Head of caudate nucleus (tissue), 42 donors: ENCODE measurements at regions not wholly inside any gene's neighbourhood (a gene's known extent, or its start where the extent isn't known, plus 50 kb on each side); places are given as distances from the start of the nearest gene placed in this dataset.
A peak's percentile ranks its signal among the peaks of the same experiment; 100 is the strongest.

Experiments used
- DNase-seq, 42 donors: peaks; one replicate each; pipeline versions ENCODE4 v3.0.0 to v3.0.0-alpha.2; 2020 to 2021; ENCODE audit warnings: mixed read lengths in 7 of 42
- intact Hi-C: fragments of 100-400 bp; cut with DNase I; formaldehyde crosslinking; loops from one replicate; pipeline ENCODE4 v1.15.0; 2022

DNA sequence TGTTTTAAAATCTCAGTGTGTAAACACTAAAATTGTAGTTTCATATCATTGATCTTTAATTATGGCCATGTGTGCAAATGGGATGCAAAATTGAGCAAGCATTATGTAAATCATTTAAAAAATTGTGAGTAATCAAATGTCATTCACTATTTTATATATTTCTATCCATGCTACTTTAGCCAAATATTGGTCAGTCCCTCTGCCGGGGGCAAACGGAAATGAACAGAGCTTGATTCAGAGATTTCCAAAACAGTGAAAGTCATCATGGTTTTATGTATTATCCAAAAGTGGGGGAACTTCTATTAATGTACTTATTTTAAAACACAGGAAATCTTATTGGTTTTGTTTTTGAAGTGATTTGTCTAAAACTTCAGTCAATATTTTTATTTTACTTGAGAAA lies 219.1 kb downstream of the IRS2 start:
- intact Hi-C loops, result no loop called here

DNA sequence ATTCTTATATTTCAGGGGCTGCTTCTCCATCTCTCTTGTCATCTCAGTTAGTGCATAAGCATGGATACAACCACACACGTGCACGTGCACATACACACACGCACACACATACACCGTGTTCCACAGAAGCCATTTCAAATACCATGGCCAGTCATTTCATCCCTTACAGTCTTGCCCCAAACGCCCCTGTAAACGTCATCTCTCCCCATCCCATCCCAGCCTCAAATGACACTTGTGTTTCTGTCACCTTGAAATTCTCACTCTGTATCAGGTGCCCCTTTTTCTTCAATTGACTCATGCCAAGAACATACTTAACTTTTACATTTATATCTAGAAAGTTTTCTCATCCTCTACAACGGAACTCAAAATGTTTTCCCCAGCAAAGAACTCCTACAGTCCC lies 220.5 kb downstream of the IRS2 start:
- intact Hi-C loops, result no loop called here
- DNase-seq, result no peak

More for the DNA sequence above, 219.1 kb downstream of the IRS2 start:
- no peak for DNase-seq

DNA sequence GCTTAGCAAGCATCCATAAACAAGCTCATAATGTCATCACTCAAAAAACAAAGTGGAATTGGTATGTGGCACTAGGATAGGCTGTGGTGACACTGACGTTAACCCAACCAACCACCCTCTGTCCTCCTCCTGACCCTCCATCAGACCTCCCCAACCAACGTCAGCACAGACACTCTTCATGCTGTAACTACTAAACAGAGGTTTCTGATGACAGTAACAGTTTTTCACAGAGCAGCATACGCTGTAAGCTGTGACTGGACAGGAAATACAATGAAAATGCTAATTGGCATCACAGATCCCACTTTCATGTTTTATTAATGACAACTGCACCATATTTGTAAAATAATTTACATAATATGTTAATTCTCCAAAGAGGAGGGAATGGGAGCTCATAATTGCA lies 238.0 kb downstream of the IRS2 start:
- DNase-seq, result no peak
- intact Hi-C loops, result no loop called here

DNA sequence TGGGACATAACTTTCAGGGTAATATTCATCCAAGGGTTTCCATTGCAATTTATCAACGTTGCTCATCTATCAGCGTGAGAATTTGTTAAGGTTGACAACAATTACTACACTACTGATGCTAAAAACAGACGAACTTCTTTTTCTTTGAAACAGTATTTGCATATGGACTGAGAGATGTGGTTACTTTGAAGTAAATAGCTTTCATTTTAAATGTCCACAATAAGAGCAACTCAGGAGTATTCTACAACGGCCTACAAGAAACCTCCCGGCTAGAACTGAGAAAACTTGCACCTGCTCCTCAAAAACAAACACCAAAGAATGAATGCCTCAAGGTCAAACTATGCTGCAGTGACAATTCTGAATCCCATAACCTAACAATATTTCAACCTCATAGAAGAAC lies 238.4 kb downstream of the IRS2 start:
- no peak for DNase-seq
- intact Hi-C loops, result no loop called here

DNA sequence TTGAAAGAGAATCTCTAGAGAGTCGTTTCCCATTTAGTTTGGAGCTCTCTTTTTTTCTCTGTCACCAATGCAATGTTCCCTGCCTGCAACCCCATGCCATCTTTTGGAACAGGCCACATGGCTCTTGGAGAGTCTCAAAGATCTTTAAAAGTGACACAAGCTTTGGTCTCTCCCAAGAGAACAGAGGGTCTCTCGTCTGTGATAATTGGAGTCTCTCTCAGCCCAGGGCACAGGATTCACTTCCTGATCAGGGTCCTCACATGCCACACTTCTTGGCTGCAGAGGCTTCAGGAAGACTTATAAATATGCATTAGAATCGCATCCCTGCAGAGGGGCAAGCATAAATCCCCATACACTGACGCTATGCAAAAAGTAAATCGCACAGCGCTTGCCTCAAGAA lies 240.5 kb downstream of the IRS2 start:
- DNase-seq, result no peak
- intact Hi-C loops, result no loop called here

DNA sequence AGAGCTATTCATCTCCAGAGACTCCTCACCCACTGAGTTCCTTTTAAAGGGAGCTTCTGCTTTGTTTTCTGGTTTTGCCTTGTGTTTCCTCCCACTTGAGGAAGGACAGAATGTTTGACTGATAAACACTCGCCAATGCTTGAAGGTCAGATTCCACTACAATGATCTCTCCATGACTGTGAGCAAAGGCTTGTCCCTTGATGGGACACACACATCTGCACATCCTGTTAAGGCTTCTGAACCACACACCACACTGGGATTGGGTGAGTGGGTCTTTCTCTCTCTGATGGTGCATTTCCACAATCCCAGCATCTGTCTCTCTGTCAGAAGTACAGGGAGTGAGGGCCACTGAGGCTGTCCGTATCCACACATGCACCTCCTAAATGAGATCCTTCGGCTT lies 245.3 kb downstream of the IRS2 start:
- intact Hi-C loops, result no loop called here
- no peak for DNase-seq

DNA sequence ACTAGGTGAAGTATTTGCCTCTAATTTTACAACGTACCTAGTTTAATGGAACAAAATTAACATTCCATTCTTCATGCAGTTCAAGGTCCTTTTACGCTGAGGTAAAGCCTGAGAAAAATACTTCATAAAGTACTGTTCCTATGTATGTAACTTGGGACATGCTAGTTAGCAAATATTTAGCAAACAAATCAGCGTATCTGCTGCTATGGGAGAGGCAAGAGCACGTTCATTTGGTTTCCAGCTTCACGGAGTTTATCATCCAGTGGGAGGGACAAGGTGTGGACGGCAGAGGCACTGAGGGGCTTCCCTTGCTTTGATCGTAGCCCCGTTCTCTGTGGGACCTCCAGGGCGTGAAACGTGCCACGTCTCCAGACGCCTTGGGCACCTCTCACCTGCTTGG lies 248.8 kb downstream of the IRS2 start:
- intact Hi-C loops, result no loop called here
- no peak for DNase-seq

DNA sequence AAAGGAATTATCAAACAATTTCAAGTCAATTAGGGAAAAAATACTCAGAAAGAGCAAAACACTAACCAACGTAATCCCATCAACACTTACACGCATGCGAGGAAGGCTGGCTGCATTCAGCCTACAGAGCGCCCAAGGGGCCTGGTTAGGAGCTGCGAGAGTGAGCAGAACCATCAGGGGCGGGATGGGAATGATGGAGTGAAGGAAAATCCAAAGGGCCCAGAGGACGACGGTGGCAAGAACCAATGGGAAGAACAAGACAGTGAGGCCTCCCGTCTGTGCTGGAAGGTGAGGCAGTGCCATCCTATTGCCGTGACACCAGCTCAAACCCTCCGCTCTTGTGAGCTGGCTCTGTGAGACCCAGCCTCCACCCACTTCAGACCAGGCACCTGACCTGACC lies 253.0 kb downstream of the IRS2 start:
- DNase-seq, result no peak
- intact Hi-C loops, result no loop called here

DNA sequence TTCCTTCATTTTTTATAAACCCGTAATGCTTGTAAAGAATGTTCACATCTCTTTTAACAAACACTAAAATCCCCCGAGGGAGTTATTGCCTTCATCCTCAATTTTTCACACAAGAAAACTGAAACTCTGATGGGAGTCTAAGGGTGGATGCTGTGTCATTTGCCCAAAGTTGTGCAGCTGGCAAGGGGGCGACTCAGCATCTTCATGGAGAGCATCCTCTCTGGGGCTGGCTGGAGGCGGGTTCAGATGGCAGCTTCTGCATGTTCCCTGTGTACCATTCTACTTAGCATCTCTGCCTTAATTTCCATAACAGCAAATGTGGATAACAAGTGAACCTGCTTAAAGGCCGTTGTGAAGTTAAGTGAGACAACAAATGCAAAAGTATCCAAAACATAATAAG lies 256.4 kb downstream of the IRS2 start:
- intact Hi-C loops, result no loop called here
- DNase-seq, result no peak

DNA sequence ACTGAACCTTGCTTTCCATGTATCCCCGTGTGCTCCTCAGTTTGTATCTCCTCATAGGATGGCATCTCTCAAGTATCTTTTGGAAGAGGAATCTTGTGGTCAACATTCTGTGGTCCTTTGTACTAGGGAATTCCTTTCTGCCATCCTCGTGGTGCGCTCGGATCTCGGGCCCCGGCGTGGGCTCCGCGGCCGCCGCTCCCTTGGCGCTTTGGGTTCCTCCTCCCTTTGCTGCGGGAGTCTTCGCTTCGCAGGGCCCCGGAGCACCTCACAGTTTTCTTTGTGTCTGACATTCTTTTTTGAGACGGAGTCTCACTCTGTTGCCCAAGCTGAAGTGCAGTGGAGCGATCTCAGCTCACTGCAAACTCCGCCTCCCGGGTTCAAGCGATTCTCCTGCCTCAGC lies 264.7 kb downstream of the IRS2 start:
- intact Hi-C loops, result no loop called here
- no peak for DNase-seq

DNA sequence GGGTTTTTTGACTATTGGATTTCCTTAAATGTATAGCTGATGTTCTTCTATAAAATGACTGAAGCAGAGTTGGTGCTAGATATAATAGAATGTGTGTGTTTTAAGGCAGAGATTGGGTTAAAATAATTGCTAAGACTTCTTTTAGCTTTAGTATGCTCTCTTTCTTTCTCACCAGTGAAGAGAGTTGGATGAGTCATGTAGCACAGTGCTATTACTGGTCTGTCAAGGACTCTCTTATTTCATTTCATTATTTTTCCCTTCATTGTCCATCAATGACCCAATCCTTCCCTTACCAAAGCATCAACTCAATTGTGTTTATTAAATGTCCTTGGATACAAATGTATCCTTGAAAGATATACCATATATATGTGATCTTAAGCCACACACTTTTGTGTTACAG lies 268.9 kb downstream of the IRS2 start:
- no peak for DNase-seq
- intact Hi-C loops, result no loop called here

DNA sequence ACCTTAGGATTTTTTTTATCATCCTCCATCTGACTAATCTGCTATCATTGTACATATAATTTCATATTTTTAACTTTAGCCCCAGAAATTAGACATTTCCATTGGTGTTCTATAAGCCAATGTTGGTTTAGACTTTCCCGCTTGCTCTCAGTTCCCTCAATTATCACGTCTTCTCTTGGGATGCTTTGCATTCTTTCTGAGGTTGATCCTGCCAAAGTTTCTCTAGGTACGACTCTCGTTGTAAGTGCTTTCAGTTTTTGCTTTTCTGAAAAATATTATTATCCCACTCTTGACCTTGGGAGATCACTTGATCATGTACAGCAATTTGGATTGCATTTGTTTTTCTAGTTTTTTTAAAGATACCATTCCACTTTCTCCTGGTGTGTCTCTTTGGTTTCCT lies 270.2 kb downstream of the IRS2 start:
- no peak for DNase-seq
- intact Hi-C loops, result no loop called here

DNA sequence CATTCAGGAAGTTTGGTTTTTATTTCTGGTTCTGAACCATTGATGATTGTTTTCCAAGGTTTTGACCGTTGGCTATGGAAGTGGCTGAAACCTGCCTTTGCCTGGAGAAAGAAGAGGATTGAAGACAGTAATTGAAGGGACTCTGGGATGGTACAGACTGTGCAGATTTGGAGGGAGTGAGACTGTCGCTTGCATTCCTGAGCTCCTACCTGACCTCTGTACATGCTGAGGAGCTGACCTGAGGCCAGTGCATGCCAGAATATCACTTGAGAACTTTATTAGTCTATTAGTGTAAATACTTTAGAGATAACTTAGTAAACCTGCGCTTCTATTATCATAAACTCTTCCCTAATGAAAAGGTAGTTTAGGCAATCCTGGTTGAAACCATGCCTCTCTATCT lies 276.4 kb downstream of the IRS2 start:
- intact Hi-C loops, result no loop called here
- no peak for DNase-seq

DNA sequence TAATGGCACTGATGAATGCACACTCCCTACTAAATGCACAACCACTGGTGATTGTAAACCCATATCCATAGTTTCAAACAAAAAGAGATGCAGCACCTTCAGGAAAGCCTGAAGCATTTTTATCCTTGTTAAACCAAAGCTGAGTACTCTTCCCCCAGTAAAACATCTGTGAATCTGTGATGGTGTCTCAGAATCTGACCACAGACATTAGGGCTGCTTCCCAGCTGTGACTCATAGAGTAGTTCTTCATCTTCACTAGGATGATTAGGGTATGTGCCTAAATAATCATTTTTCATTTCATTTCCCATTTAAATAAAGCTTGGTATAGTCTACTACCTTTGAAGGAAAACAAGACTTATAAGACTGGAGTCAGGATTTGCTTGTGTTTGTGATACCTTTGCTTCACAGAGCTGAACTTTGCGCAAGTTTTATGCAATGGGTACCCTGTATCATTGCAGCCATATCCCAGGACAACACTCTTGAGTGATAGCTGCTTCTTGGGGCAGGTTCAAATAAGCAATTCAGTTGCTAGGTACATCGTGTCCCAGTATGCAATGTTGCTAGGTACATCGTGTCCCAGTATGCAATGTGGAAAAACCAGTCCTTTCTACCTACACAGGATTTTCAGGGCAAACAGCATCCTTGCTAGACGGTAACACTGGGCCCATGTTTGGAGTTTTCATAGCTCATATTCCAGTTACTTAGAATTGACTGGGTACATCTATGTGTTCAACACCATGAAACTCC lies 277.1 kb downstream of the IRS2 start:
- intact Hi-C loops, result no loop called here
- no peak for DNase-seq

DNA sequence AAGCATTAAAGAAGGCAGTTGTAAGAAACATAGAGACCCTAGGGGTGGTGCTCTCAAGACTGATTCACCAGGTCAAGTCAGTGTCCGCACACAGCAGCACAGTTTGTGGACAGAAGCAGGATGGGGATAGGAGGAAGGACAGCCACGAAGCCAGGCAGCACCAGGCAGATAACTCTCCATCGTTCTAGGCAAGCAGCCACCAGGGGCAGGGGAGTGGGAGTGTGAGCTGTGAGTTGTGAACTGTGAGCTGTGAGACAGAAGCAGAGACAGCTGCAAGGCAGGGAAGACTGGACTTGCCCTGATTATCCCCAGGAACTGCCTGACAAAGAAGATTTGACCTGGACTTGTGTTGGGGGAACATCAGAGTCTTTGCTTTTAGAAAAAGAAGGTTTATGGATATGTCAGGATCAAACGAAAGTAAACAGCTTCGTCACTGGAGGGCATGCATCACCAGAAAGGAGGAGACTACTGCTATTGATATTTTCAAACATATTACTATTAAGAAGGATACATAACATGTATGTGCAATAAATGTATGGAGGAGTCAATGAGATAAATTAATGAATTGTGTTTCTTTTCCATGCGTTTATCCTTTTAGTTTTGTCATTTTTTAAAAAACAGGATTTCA lies 286.1 kb downstream of the IRS2 start:
- peak in 3 of 42 donors; percentile 13 to 43 (median 22) for DNase-seq
- intact Hi-C loops, result no loop called here

DNA sequence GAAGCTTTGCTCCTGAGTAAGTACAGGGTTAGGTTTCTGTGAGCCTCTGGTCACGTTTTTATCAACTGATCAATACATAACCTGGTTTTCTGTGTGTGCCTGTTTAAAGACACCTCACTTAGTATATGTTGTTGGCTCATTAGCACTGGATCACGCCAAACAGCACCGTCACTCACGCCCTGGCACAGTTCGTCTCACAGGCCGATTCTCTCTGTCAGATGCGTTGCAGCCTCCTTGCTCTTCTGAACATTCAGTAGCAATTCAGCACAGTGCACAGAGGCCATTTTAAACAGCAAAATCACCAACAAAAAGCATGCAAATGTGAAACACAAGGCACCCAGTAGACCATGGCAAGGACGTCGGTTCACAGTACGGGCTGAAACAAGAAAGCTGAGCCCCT lies 288.5 kb downstream of the IRS2 start:
- no peak for DNase-seq
- intact Hi-C loops, result no loop called here

DNA sequence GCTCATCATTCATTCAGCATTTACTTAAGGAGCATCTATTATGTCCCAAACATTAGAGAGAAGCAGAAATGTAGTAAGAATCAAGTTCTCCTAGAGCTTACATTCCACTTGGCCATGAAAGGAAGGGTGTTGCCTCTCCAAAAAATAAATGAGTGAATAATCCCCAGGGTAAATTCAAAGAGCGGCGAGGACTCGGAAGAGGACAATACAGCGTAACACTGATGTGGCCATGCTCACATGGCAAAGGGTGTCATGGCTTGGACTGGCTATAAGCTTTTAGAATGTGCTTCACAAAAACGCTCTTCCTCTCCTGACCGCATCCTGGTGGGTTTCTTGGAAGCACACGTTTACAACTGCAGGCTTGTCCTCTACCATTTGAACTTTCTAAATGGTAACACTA lies 290.2 kb downstream of the IRS2 start:
- intact Hi-C loops, result no loop called here
- DNase-seq, result no peak

DNA sequence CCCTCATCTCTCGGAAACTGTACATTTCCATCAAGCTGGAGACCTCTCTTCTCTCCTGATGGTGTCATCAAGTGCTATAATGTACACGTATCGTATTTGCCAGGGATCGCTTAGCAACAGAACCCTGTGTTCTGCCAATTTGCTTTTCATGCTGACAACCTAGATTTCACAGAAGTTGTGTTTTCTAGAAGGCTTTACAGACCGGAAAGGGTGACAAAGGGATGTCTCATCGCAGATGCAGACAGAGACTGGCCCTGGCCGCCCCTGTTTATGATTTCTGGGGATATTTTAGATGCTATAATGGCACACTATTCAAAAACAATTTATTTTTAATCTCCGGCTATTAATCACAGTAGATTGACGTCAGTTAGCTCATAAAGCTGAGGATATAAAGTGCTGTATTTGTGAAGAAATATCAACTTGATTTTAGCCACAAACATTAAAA lies 291.4 kb downstream of the IRS2 start:
- DNase-seq, result peak in 14 of 42 donors; percentile 3 to 52 (median 20)
- intact Hi-C loops, result no loop called here

DNA sequence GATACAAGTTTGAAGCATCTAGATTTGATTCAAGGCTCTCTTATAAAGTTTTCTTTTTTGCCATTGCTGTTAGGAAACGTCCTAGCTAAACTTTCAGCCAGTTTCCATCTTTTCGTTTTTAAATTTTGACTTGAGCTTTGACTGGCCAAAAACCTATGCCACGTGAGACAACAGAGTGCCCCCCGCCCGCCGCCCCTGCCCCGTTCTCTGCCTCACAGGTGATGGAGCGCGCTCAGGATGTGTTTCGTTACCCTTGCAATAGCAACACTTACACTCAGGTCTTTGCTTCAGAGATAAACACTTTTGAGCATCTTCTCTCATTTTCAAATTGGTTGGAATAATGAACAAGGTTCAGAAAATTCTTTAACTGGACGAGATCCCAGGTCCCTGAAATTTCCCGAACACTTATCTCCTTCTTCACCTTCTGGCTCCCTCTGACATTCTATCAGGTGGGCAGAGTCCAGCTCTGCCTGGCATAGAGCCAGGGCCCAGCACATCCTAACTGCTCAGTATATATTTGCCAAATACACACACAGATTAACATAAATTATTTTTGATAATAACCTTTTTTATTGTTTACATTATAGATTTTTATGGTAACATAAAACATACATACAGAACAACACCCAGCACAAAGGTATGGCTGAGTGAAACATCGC lies 301.1 kb downstream of the IRS2 start:
- intact Hi-C loops, result no loop called here

DNA sequence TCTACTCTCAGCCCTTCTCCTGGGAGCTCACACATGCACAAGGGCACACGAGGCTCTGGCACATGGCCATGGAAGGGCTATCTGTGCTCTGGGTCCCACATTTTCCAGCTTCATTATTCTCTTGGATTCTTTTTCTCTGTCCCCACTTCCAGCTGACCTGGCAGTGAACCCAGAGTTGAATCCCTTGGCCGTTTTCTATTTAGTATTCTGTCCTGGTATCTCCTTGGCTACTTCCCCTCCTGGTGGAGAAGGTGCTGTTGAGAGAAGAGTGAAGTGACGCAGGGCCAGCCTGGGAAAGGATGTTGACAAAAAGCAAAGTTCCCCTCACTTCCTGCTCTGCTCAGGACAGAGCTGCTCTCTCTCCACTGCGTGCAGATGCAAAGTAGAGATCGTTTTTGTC lies 303.1 kb downstream of the IRS2 start:
- intact Hi-C loops, result no loop called here
- DNase-seq, result peak in 8 of 42 donors; percentile 7 to 38 (median 12)

More for the DNA sequence above, 301.1 kb downstream of the IRS2 start:
- DNase-seq, result no peak

DNA sequence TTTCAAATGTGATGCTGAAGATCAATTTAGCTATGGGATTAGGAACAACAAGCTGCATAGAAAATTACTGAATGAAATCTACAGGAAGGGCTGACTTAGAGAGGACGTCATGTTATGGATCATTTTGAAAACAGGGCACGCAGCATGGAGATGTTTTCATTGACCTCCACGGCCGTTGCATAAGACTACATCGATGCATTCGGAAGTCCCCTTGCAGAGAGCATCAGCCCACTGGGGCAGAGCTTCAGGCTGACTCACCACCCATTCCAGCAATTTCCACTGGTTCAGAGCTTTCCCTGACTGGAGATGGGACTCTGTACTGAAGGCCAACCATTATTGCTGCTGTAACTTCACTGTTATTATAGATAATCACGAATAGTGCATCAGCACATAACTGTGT lies 305.3 kb downstream of the IRS2 start:
- intact Hi-C loops, result no loop called here
- no peak for DNase-seq
